IPS DF 19.7 (cell line): ENCODE measurements at regions not wholly inside any gene's neighbourhood (a gene's known extent, or its start where the extent isn't known, plus 50 kb on each side); places are given as distances from the start of the nearest gene placed in this dataset.
"Not testable (repeated sequence)": the region's sequence is repeated elsewhere in the genome, so short reads cannot be mapped to it uniquely, and the experiment has no call there.

Source experiments
- DNase-seq: peaks from one replicate; pipeline ENCODE4 v3.0.0-alpha.2; 2013; ENCODE audit warnings: low read depth, low spot score

GRCh38 chr18:68241881-68242280 is 473.0 kb downstream of the TMX3 start:
- no peak for DNase-seq

GRCh38 chr18:68234676-68235075 is 480.2 kb downstream of the TMX3 start:
- DNase-seq: no peak

GRCh38 chr18:68234131-68234530 is 480.8 kb downstream of the TMX3 start:
- no peak for DNase-seq

- DNase-seq: no peak
Measured at GRCh38 chr18:68233018-68233417, 481.9 kb downstream of the TMX3 start.

- DNase-seq: no peak
Measured at GRCh38 chr18:68229351-68229750, 485.6 kb downstream of the TMX3 start.

- DNase-seq: no peak
Measured at GRCh38 chr18:68221111-68221724, 493.7 kb downstream of the TMX3 start.

- DNase-seq: no peak
Measured at GRCh38 chr18:68220458-68220857, 494.4 kb downstream of the TMX3 start.

GRCh38 chr18:68219872-68220271 is 495.0 kb downstream of the TMX3 start:
- DNase-seq: no peak

- no peak for DNase-seq
Measured at GRCh38 chr18:68219274-68219673, 495.6 kb downstream of the TMX3 start.

GRCh38 chr18:68215931-68216330 is 499.0 kb downstream of the TMX3 start:
- DNase-seq: no peak

GRCh38 chr18:68186039-68186438 is 528.9 kb downstream of the TMX3 start:
- DNase-seq: no peak

GRCh38 chr18:68181956-68182355 is 533.0 kb downstream of the TMX3 start:
- no peak for DNase-seq

GRCh38 chr18:68179811-68180210 is 535.1 kb downstream of the TMX3 start:
- no peak for DNase-seq

GRCh38 chr18:68178921-68179320 is 536.0 kb downstream of the TMX3 start:
- no peak for DNase-seq

- DNase-seq: no peak
Measured at GRCh38 chr18:68177807-68178702, 536.9 kb downstream of the TMX3 start.

GRCh38 chr18:68176901-68177300 is 538.0 kb downstream of the TMX3 start:
- no peak for DNase-seq

GRCh38 chr18:68172842-68173549 is 541.9 kb downstream of the TMX3 start:
- DNase-seq: peak; percentile 25

GRCh38 chr18:68164909-68165308 is 550.0 kb downstream of the TMX3 start:
- DNase-seq: no peak

GRCh38 chr18:68153821-68154220 is 561.1 kb downstream of the TMX3 start:
- not testable (repeated sequence) for DNase-seq

- peak; percentile 47 for DNase-seq
Measured at GRCh38 chr18:68152770-68153169, 562.1 kb downstream of the TMX3 start.

GRCh38 chr18:68150961-68151360 is 563.9 kb downstream of the TMX3 start:
- DNase-seq: no peak

- DNase-seq: no peak
Measured at GRCh38 chr18:68148863-68149262, 566.0 kb downstream of the TMX3 start.
